Natural killer cell treated with Interleukin-12 subunit alpha and Interleukin-12 subunit beta and Interleukin-15 and Interleukin-18, amount 100 ng/mL, for 72 hours (primary cell): ENCODE measurements at regions not wholly inside any gene's neighbourhood (a gene's known extent, or its start where the extent isn't known, plus 50 kb on each side); places are given as distances from the start of the nearest gene placed in this dataset.

Experiments used
- ATAC-seq, 2 donors: fragments of 150-1000 bp; cut with Tn5 transposase in 1 of 2; sonication (Bioruptor Pico), chemical (Tn5 transposase) in 1 of 2; 2 replicates each; pipeline ENCODE4 v1.10.0; 2021
- DNase-seq: peaks from one replicate; pipeline ENCODE4 v3.0.0; 2022; ENCODE audit warnings: low spot score
- H3K27ac Mint-ChIP-seq, 2 donors: 1 replicate in 1 of 2; 2 replicates in 1 of 2; pipeline ENCODE4 v1.8.0; 2022; ENCODE audit warnings: mixed read lengths in 2 of 2, mild to moderate bottlenecking in 1 of 2, moderate library complexity in 1 of 2
- H3K27me3 Mint-ChIP-seq, 2 donors: 1 replicate in 1 of 2; 2 replicates in 1 of 2; pipeline ENCODE4 v1.8.0; 2022; ENCODE audit warnings: mixed read lengths in 2 of 2
- H3K36me3 Mint-ChIP-seq: one replicate; pipeline ENCODE4 v1.8.0; 2022; ENCODE audit warnings: mixed read lengths
- H3K4me1 Mint-ChIP-seq, 2 donors: 1 replicate in 1 of 2; 2 replicates in 1 of 2; pipeline ENCODE4 v1.8.0; 2022; ENCODE audit warnings: low read depth in 2 of 2, mixed read lengths in 2 of 2, mild to moderate bottlenecking in 1 of 2
- H3K4me3 Mint-ChIP-seq: one replicate; pipeline ENCODE4 v1.8.0; 2022; ENCODE audit warnings: mixed read lengths
- H3K9me3 Mint-ChIP-seq: 2 replicates; pipeline ENCODE4 v1.8.0; 2022; ENCODE audit warnings: mixed read lengths

DNA sequence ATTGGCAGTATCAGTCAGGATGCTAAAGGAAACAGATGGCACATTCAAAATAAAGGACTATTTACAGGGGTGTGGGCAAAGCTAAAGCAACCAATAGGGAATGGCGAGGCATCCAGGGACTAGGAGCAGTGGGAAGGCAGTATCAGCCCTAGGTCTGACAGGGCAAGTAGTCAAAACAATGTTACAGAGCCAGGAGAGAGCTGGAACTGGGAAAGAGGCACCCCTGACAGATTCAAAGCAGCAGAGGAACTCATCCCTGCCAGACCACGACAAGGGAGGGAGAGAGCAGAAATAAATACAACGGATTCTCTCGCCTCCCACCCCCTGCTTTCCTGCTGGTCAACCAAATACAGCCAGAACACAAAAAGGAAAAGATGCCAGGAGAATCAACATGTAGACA is 371.5 kb downstream of the NR2F1-AS1 start:
- Mint-ChIP-seq H3K9me3 (peaks cover 14% of the 10 kb centered on the region), H3K36me3 (no peaks in the 10 kb centered on the region), H3K27me3 (no peaks in the 10 kb centered on the region), H3K4me3 (no peak overlapping the region), H3K4me1 (no peaks in the 10 kb centered on the region), H3K27ac (no peak overlapping the region)
- DNase-seq (no peak), ATAC-seq (no peak)

DNA sequence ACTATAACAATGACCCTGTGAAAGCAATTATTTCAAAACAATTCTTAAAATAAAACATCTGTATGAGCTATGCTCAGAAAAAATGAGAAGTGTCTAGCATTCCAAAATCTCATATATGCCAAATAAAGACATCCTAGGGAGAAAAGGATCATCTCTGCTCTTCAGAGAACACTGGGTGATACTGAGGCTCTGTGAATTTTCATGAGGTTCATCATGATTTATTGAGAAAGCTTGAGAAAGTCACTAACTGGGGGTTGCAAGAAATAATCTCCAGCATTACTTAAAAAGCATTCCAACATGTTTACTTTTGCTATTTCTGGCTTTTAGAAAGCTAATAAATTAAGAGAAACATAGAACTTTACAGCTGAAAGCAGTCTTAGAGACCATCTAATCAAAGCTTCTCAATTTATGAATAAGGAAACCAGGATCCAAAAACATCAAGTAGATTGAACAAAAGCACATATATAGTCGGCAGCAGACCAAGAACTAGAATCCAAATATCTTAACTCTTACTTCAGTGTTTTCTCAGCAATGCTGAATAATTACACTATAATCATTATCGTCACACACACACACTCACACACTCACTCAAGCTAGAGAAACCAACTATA is 372.8 kb downstream of the NR2F1-AS1 start:
- H3K27ac Mint-ChIP-seq = no peak overlapping the region
- ATAC-seq (no peak), DNase-seq (no peak)
- peaks cover 14% of the 10 kb centered on the region for H3K9me3 Mint-ChIP-seq
- H3K4me1 Mint-ChIP-seq = no peaks in the 10 kb centered on the region
- H3K27me3 Mint-ChIP-seq = no peaks in the 10 kb centered on the region
- H3K4me3 Mint-ChIP-seq = no peak overlapping the region
- no peaks in the 10 kb centered on the region for H3K36me3 Mint-ChIP-seq

DNA sequence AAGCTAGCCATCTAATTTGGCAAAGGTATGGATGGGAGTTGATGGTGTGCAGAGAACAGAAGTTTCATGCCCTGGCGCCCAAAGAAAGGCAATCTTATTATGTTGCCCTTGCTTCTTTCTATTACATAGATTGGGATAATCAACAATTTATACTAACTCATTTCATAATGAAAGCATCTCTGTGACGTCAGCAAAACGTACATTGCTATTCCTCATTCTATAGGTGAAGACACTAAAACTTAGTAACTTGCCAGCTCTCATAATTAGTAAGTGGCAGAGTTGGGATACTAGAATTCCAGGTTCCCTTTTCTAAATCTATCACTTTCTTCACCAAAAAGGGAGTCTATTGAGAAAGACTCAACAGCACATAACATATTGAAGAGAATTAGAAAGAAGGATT is 374.8 kb downstream of the NR2F1-AS1 start:
- ATAC-seq (no peak), DNase-seq (no peak)
- no peaks in the 10 kb centered on the region for H3K27me3 Mint-ChIP-seq
- H3K4me3 Mint-ChIP-seq = no peak overlapping the region
- H3K9me3 Mint-ChIP-seq = peaks cover 17% of the 10 kb centered on the region
- H3K4me1 Mint-ChIP-seq = no peaks in the 10 kb centered on the region
- H3K36me3 Mint-ChIP-seq = no peaks in the 10 kb centered on the region
- H3K27ac Mint-ChIP-seq = no peak overlapping the region

DNA sequence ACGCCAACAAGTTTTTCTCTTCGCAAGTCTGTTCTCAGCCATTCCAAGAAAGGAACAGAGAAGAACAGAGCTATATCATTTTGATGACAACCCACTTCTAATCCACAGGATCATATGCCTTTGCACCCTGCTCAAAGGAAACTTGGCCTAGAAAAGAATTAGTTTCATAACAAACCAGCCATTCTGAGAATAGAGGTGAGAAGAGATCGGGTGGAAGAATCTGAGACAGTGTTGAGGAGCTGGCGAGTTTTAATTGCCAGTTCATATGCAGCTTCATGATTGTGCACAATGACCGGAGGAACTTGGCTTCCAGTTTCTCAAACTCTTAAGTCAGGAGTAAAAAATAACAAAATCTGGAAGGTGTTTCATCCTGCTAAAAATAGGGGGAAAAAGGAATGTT is 380.0 kb downstream of the NR2F1-AS1 start:
- DNase-seq = no peak
- Mint-ChIP-seq H3K4me3 (no peak overlapping the region), H3K9me3 (peaks cover 21% of the 10 kb centered on the region), H3K4me1 (no peaks in the 10 kb centered on the region), H3K36me3 (no peaks in the 10 kb centered on the region), H3K27ac (no peak overlapping the region), H3K27me3 (no peaks in the 10 kb centered on the region)
- no peak for ATAC-seq

DNA sequence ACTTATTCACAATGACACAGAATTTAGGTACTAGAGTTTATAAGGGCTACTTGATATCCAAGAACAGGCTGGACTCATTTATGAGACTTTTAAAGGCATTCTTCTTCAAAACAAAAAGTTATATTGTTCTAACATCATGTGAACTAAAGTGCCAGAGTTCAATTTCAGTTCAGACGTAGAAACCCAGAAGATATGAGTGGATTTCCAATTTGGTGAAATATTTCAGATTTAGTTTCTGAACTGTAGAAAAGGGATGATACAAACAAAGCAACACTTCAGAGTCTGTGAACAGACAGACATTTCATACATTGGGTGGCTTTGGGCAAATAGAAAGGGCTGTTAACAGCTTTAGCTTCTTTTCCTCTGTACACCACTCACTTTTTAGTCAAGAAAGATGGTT is 384.0 kb downstream of the NR2F1-AS1 start:
- H3K27ac Mint-ChIP-seq = no peak overlapping the region
- no peaks in the 10 kb centered on the region for H3K4me1 Mint-ChIP-seq
- no peaks in the 10 kb centered on the region for H3K36me3 Mint-ChIP-seq
- peaks cover 10% of the 10 kb centered on the region for H3K9me3 Mint-ChIP-seq
- no peaks in the 10 kb centered on the region for H3K27me3 Mint-ChIP-seq
- no peak overlapping the region for H3K4me3 Mint-ChIP-seq
- DNase-seq = no peak
- ATAC-seq = no peak

DNA sequence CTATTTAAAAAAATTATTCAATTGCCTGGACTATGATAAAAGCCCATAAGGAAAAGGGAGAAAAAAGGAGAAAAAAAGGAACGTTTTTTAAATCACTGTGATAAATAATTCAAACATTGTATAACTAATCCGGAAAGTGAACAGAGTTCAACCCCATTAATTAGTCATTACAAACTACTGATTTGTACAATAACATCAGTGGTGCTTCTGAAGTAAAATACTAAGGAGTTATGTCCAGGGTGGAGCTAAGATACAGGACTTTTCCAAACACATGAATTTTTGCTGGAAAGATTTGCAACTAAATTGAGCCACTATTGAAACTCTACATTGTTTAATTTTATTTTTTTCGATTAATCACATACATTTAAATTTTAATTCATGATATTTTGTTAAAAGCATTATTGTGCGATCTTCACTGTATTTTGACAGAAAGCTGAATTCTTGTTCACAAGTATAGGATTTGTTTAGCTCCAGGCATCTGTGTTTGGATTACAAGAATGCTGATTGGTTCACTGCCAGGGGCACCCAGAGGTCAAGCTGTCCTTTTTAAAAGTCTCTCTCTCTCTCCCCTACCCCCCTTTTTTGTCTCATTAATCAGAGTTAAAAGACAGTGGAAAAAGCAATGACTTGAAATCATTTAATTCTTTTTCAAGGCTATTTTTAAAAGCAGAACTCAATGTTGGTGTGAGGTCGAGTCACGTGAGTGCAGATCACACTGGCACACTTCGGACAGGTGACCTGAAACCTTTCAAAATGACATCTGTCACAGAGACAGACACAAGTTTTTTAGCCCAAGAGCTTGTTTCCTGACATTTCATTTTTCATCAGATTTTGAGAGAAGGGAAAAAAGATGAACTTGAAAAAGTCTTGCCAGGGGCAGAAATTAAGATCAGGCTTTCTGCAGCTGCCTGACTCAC is 387.3 kb downstream of the NR2F1-AS1 start:
- DNase-seq (no peak), ATAC-seq (no peak)
- Mint-ChIP-seq H3K36me3 (no peaks in the 10 kb centered on the region), H3K27me3 (no peaks in the 10 kb centered on the region), H3K4me3 (no peak overlapping the region), H3K27ac (no peak overlapping the region), H3K9me3 (peaks cover 9% of the 10 kb centered on the region), H3K4me1 (no peaks in the 10 kb centered on the region)

DNA sequence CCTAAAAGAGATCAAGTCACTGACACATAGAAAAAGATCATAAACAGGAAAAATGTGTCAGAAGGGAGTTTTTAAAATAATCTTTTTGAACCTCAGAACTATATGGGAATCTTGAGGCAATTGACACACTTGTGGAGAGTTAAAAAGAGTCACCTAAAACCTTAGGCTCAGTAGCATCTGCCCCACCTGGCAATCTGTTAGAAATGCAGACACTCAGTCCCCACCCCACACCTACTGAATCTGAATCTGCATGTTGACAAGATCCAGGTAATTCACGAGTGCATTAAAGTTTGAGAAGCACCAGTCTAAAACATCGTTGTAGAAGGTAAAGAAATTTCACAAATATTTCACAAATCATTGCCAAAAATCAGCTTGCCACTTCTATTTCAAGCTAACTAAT is 388.3 kb downstream of the NR2F1-AS1 start:
- Mint-ChIP-seq H3K9me3 (peaks cover 13% of the 10 kb centered on the region), H3K4me1 (no peaks in the 10 kb centered on the region), H3K27me3 (no peaks in the 10 kb centered on the region), H3K27ac (no peak overlapping the region), H3K36me3 (no peaks in the 10 kb centered on the region), H3K4me3 (no peak overlapping the region)
- no peak for ATAC-seq
- DNase-seq = no peak

DNA sequence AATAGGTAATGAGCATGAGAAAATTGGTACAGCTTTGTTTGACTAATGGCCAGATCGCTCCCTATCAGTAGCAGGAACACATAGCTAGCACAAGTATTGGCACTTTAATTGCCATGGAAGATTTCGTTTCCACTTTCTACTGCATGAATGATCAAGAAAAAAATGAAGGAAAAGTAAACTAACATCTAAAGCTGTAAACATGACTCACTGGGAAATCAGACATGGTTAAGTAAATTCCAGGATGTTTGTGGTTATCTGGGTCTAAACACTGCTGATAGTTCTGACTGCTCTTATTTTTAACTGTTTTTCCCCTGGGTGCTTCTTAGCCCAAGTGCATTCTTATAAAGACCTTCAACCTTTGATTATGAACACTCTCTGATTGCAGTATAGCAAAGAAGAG is 388.9 kb downstream of the NR2F1-AS1 start:
- DNase-seq (no peak), ATAC-seq (no peak)
- H3K9me3 Mint-ChIP-seq = peaks cover 15% of the 10 kb centered on the region
- no peaks in the 10 kb centered on the region for H3K36me3 Mint-ChIP-seq
- no peak overlapping the region for H3K27ac Mint-ChIP-seq
- H3K4me1 Mint-ChIP-seq = no peaks in the 10 kb centered on the region
- no peak overlapping the region for H3K4me3 Mint-ChIP-seq
- no peaks in the 10 kb centered on the region for H3K27me3 Mint-ChIP-seq

DNA sequence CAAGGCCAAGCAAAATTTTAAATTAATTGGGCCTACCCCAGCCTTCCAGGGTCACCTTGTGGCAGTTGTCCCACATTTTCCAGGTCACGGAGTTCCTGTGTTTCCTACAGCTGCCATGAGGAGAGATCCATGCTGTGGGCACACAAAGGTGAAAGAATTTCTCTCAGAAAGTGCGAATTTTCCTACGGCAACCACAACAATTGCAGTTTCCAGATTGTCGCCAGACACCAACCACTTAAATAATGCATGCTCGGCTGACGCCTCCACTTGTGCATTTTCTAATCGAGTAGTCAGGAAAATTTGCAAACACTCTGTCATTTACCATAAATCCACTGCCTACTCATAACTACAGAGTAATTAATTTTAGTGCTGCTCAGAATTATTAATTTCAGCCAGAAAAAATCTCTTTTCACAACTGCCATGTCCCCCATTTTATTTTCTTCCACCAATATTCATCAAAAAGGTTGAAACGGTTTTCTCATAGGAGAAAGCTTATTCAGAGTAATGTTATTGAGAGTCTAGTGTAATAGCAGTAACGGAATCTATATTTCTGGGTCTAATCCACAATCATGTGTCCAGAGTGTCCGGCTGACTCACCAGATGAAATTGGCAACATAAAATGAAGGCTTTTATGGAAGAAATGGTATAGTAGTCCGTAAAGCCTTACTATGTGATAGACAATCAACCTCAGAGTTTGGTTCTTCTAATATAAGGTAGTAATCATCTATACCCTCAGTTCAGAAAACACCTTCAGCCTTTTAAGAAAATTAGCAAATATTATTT is 389.8 kb downstream of the NR2F1-AS1 start:
- Mint-ChIP-seq H3K4me1 (no peaks in the 10 kb centered on the region), H3K27ac (no peak overlapping the region), H3K9me3 (peaks cover 15% of the 10 kb centered on the region), H3K27me3 (no peaks in the 10 kb centered on the region), H3K36me3 (no peaks in the 10 kb centered on the region), H3K4me3 (no peak overlapping the region)
- DNase-seq = no peak
- ATAC-seq = no peak

DNA sequence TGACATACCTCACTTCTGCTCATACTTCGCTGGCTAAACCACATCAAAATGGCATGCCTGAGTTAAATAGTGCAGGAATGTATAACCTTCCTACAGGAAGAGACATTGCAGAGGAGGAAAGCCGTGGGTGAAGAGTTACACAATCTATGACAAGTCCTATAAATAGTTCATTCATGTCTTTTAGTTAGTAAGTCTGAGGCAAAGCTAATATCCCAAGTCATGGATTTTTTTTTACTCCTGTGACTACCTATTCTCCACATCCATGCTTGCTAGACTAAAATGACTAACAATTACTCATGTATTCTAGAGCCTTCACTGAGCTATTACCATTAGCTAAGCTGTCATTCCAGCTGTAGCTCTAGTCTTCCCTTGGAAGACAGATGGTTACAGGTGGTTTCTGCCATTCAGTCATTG is 391.3 kb downstream of the NR2F1-AS1 start:
- Mint-ChIP-seq H3K4me3 (no peak overlapping the region), H3K27me3 (no peaks in the 10 kb centered on the region), H3K9me3 (peaks cover 15% of the 10 kb centered on the region), H3K36me3 (no peaks in the 10 kb centered on the region), H3K27ac (no peak overlapping the region), H3K4me1 (no peaks in the 10 kb centered on the region)
- ATAC-seq (no peak), DNase-seq (no peak)

DNA sequence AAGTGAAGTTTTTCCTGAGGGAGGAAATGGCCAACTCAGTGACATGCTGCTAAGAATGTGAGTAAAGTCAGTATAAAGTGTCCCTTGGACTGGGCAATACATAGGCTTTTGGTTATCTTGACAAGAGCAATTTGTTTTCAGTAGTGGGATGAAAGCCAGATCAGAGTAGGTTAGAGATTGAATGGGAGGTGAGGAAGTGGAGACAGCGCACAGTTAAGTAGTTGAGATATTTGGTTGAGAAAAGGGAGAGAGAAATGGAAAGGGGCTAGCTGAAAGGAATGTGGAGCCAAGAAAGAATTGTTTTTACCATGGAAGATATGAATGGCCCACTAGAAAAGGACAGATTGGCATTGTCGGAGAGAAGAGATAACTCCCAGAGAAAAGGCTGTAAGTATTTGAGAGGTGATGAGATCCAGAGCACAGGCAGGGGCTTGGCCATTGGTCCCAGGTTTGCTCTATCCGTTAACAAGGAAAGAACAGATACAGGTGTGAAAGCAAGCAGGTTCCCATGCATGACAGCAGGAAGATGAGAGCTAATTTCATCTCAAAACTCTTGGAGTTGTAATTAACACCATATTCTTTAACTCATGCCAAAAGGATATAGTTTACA is 392.0 kb downstream of the NR2F1-AS1 start:
- DNase-seq = no peak
- Mint-ChIP-seq H3K27me3 (no peaks in the 10 kb centered on the region), H3K4me1 (no peaks in the 10 kb centered on the region), H3K36me3 (no peaks in the 10 kb centered on the region), H3K27ac (no peak overlapping the region), H3K4me3 (no peak overlapping the region), H3K9me3 (peaks cover 15% of the 10 kb centered on the region)
- no peak for ATAC-seq

DNA sequence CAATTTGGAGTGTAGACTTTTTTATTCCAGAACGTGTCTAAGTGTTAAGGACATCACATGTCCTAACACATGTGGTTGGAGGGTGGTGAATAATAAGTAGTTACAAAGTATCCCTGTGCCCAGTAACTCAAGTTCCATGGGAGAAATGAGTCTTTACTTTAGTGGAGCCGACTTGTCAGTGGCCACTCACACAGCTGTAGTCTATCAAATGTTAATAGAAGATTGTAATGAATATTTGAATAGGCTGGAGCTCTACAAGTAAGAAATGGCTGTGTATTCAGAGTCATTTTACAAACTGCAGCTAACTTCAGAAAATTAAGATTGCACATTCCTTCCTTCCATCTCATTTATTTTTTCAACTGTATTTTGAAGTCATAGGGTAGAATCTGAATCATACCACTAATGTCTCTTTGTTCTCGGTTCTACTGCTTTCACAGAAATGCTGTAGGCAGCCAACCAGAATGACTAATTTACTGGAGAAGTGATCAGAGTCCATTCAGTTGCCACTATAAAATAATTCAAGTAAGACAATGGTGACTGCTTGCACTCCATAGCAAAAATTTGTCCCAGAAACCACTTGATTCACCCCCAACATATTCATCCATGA is 394.8 kb downstream of the NR2F1-AS1 start:
- Mint-ChIP-seq H3K4me1 (no peaks in the 10 kb centered on the region), H3K9me3 (peaks cover 11% of the 10 kb centered on the region), H3K4me3 (no peak overlapping the region), H3K36me3 (no peaks in the 10 kb centered on the region), H3K27me3 (no peaks in the 10 kb centered on the region), H3K27ac (no peak overlapping the region)
- no peak for ATAC-seq
- DNase-seq = no peak

DNA sequence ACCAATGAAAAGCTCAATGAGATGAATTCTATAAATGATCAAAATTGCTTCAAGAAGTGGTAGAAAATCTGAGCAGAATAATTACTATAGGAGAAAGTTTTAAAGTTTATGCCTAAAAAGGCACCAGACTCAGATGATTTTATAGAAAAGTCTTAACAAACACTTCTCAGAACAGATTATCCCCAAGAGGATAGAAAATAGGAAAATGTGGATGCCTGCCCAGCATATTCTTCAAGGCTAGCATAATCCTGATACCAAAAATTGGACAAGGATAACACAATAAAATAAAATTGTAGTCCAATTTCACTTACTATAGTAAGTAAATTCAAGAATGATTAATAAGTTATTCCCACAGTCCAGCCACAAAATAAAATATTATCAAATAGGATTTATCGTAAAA is 397.0 kb downstream of the NR2F1-AS1 start:
- H3K9me3 Mint-ChIP-seq = peaks cover 9% of the 10 kb centered on the region
- no peaks in the 10 kb centered on the region for H3K4me1 Mint-ChIP-seq
- no peak overlapping the region for H3K4me3 Mint-ChIP-seq
- H3K27ac Mint-ChIP-seq = no peak overlapping the region
- no peak for DNase-seq
- no peaks in the 10 kb centered on the region for H3K36me3 Mint-ChIP-seq
- H3K27me3 Mint-ChIP-seq = no peaks in the 10 kb centered on the region
- ATAC-seq = no peak
